Inflammatory macrophage treated with lipopolysaccharide for 4 hours (primary cell): ENCODE measurements at regions not wholly inside any gene's neighbourhood (a gene's known extent, or its start where the extent isn't known, plus 50 kb on each side); places are given as distances from the start of the nearest gene placed in this dataset.
"Not testable (repeated sequence)": the region's sequence is repeated elsewhere in the genome, so short reads cannot be mapped to it uniquely, and the experiment has no call there.

Experiments
- DNase-seq: peaks from one replicate; pipeline ENCODE4 v3.0.0-alpha.2; 2020

DNA sequence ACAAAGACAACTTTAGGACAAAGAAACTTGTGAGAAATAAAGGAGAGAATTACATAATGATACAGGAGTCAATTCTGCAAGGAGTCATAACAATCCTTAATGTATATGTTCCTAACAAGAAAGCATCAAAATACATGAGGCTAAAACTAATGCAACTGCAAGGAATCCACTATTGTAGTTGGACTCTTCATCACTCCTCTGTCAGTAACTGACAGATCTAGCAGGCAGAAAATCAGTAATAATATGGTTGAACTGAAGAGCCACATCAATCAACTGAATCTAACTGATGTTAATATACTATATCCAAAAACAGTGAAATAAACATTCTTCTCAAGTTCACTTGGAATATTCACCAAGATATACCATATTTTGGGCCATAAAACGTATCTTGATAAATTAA lies 1806.4 kb upstream of the CELF4 start:
- no peak for DNase-seq

DNA sequence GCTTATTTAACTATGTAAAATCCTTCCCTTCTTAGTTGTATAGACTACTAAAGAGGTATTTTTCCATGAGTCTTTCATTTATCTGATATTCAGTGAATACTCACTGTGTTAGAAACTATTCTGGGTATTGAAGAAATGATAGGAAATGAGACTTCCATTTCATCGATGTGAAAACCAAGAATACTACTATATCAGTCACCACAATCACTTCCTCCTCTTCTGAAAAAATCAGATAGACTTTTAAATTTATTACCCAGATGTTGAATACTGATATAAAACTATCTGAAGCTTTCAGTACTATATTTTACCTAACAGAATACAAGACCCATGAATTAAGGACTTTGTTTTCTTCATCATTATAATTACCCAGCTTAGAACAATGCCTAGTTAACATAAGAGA lies 1801.1 kb upstream of the CELF4 start:
- no peak for DNase-seq

- no peak for DNase-seq
Measured at GRCh38 chr18:39365836-39366485, 1800.4 kb upstream of the CELF4 start.

DNA sequence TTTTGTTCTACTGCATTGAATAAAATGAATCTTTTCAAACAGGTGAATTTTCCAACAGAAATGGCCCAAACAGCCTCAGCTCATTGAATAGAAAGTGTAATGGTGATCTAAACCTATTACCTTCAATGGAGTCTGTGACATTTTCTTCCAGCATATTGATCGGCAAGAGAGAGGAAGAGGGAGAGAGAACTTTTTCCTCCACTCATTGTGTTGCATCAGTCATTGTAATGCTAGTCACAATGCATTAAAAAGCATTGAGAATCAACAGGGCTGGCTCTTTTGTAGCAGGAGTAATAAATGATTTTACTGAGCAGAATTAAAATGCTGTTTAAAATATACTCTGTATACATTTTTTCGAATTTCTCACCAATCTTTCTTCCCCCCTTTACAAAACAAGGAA lies 1794.5 kb upstream of the CELF4 start:
- no peak for DNase-seq

DNA sequence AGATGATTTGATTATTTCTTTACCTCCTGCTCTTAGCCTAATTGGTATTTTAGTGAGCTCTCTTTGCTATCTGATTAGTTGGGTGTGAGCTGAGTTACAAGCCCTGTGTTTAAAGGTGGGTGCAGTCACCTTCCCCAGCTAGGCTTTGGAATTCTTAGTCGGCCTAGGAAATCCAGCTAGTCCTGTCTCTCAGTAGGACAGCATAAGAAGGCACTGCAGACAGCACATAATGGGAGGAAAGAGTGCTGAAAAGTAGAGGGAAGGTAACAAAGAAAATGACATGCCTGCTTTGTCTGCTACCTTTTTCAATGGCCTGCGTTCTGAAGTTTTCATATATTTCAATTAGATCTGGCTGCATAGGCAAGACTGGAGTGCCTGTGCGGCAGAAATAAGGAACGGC lies 1794.0 kb upstream of the CELF4 start:
- DNase-seq = no peak

DNA sequence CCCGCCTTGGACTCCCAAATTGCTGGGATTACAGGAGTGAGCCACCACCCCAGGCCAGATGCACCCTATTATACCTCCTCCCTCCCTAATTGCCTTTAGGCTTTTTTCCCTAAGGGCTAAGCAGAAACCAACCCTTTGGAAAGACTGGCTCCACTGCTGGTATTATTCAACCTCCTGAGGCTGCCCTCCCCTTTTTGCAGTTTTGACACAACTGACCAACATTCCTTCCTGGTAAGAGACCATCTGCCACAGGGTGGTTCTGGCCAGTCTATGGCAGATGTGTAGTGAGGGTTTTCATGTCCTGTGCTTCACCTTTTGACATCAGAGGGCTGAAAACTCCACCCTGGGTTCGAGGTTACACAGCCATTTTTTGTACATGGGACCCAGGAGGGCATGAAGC lies 1785.3 kb upstream of the CELF4 start:
- no peak for DNase-seq

DNA sequence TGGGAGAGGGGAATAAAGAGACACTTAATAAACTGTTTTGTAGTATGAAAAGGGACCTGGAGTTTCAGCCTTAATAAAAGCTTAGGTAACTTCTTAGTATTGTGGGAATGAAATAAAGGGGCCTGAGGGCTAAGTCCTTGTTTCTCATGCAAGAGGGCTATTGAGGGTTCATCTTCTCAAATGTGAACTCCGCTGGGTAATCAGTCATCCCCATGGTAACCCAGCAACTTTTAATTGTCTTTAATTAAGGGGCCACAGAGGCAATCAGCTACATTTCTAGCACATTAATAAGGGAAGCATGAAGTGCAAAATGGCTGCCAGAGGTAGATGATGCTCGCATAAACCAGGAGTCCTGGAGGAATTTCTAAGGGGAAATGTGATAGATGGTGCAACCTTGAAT lies 1784.2 kb upstream of the CELF4 start:
- no peak for DNase-seq

DNA sequence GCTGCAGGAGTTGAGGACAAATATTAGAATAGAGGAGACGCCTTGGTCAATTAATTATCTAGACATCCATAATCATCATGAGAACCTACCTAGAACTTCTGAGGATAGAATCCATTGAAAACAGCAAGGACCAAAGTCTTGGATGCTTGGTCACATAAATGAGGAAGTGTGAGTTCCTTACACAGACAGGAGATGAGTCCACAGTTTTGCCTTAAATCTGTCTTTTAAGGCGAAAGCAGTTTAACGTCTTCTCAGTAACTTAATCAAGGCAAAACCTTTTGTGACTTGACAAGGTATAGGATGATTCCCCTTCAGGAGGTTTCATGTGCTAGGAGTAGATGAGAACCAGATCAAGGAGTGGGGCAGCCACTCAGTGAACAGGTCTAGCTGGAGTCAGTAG lies 1783.2 kb upstream of the CELF4 start:
- DNase-seq = peak; percentile 16

- DNase-seq = no peak
Measured at GRCh38 chr18:39347701-39348100, 1782.1 kb upstream of the CELF4 start.

DNA sequence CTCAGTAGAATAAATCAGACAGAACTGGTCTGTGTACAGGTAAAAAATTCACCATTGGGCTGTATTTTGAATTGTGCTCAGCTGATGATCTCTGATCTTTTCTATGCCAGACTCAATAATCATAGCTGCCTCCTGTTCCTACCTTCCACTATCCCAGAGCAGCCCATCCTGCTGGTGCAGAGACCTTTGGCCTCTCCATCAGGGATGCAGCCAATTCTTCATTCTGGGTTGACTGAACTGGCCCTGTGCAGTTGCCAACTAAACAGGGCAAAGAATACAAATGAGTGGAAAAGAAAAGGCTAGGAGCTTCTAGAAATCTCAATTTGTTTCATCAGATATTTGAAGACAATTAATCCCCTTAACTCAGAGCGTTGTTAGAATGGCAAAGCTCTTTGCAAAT lies 1781.3 kb upstream of the CELF4 start:
- no peak for DNase-seq

GRCh38 chr18:39345321-39345720 lies 1779.7 kb upstream of the CELF4 start:
- DNase-seq = no peak

DNA sequence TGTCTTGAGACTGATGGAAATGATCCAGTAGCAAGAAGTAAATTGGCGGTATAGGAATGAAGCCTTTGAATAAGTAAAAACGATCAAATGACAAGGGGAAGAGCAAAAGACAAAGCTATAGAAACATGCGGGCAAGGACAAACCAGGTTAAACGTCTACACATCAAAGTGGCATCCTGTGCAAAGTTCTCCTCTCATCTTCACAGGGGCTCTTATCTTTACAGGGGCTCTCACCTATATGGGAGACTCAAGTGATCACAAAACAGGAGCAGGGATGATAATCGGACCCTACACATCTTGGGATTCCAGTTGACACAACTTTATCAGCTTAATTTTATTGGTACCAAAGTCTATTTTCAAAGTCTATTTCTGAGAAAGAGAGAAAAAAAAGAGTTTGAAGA lies 1778.9 kb upstream of the CELF4 start:
- no peak for DNase-seq

GRCh38 chr18:39341129-39341528 lies 1775.5 kb upstream of the CELF4 start:
- DNase-seq = no peak

GRCh38 chr18:39340418-39340817 lies 1774.8 kb upstream of the CELF4 start:
- DNase-seq = no peak

DNA sequence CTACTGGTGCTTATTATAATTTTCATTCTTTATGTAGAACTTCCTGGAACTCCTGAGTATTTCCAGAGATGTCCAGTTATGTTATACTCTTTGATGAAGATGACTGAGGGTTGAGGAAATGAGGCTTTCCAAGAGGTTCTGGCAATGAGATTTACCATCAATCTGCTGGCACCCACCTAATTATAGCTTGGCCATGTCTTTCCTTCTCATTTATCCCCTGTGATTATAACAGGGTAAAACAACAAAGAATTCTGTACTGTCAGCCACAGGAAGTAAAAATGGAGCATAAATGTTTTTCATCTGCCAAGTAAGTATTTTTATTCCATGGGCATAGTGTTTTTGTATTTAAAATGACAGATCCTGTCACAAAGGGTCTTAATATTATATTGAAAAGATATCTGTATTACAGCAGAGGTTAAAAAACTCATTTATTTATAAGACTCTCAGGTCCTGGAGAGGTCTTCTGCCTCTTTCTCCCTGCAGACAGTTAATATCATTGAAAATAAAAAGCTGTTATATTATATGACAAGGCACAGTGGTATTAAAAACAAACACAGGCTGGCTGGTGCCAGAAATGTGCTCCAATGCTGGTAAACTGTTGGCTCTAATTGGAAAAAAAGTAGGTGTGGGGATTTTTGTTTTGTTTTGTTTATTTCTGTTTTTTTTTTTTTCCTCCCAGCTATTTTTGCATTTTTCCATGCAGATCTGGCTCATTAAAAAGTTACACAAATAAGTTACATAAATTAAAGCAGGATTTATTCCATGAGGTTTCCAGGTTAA lies 1764.1 kb upstream of the CELF4 start:
- no peak for DNase-seq

DNA sequence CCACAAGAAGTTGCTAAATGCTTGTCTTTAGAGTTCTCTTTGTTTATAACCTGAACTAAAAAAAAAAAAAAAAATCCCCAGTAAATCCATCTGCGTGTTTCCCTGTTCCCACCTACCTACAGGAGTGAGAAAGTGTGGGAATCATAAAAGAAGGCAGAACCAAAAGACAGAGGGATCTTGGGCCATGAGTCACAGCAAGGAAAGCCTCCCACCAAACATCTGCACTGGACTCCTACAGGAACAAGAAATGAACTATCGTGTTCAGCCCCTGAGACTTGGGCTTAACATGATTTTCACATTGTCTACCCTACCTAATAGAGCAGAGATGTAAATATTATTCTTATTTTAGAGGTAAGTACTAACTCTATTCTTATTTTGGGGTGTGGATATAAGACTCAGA lies 1761.2 kb upstream of the CELF4 start:
- DNase-seq = no peak

DNA sequence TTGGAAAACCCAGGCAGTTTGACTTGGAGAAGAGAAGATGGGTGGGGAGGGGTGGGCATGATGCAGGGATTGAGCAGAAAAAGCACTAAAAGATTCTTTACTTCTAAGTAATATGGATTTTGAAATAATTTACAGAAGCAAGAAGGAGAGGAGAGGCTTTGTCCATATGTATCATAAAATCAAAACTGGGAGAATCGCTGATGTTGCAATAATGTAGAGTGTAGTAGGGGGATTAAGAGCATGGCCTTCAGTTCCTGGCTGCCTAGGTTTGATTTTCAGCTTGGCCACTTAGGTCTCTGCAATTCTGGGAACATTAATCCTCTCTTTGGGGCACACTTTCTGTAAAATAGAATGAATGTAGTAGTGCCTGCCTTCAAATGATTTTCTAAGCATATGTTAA lies 1760.4 kb upstream of the CELF4 start:
- no peak for DNase-seq

DNA sequence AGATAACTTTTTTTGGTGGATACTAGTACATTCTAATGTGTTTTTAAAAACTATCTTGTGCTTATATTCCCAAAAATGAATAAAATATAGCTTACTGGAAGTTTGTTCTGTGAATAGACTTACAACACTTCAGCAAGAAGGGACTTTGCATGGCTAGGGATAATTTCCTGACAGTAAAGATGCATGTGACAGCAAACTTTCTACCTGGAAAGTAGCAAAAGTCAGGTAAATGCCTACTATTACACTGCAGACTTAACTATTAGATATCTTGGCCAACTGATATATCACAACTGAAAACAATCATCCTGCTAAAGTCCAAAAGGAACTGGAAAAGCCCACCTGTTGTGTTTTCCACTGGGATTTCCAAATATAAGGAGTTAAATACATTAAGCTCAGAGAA lies 1753.5 kb upstream of the CELF4 start:
- no peak for DNase-seq

DNA sequence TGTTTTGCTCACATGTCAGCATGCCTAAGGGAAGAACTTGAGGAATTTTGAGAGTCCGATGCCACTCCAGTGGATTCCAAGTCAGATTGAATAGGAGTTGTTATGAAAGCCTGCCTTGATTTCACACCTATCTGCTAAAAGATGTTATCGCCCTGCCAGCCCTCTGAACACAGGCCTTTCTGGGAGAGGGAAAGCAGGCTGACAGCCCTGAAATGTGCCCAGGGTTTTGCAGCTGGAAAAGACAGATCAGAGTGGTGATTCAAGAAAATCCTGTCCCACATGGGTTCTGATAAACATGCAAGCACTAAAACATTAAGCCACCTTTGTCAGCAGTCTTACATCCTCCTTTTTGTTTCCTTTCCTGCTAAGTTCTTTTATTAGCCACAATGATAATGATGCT lies 1752.9 kb upstream of the CELF4 start:
- DNase-seq = peak; percentile 5

DNA sequence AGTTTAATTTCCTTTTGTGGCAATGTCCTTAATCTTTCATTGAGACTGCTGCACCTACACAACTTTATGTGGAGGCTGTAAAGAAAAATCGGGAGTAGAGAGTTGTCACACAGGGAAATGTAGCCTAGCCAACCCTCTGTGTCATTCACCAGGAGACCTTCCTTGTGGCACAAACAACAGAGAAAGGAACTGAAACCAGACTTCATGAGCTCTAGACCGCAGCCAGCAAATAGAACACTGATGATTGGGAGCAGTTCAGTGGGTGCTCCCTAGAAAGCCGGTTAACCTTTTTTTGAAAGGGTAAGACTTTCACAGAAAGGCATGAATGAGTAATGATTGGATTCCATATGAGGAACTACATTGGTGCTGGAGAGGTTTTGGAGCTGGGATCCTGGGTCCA lies 1752.4 kb upstream of the CELF4 start:
- DNase-seq = peak; percentile 65

DNA sequence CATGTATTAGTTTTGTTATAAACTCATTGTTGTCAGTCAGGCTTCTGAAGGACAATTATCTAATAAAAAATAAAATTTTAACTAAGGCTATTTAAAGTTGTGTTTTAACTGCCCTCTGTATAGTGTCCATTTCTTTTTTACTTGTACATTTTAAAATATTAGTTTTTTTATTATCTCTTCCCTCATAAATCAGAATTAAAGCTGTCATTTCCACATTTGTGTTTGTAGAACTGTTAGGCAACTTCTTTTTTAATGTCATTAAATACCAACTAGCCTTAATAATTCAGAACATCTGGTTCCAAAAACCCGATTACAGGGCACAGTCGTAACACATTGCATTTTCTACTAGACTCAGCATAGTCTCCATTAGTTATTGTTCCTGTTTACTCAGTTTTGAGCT lies 1749.0 kb upstream of the CELF4 start:
- DNase-seq = no peak

- no peak for DNase-seq
Measured at GRCh38 chr18:39313992-39314391, 1748.4 kb upstream of the CELF4 start.

GRCh38 chr18:39311111-39311712 lies 1745.6 kb upstream of the CELF4 start:
- no peak for DNase-seq

DNA sequence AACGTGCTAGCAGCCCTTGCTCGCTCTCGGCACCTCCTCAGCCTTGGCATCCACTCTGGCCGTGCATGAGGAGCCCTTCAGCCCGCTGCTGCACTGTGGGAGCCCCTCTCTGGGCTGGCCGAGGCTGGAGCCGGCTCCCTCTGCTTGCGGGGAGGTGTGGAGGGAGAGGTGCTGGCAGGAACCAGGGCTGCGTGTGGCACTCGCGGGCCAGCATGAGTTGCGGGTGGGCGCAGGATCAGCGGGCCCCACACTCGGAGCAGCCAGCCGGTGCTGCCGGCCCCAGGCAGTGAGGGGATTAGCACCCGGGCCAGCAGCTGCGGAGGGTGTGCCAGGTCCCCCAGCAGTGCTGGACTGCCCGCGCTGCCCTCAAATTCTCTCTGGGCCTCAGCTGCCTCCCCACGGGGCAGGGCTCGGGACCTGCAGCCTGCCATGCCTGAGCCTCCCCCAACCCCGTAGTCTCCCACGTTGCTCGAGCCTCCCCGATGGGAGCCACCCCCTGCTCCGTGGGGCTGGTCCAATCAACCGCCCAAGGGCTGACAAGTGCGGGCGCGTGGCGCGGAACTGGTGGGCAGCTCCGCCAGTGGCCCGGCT lies 1743.4 kb upstream of the CELF4 start:
- not testable (repeated sequence) for DNase-seq
